Type B pancreatic cell (in vitro differentiated cells): ENCODE measurements at regions not wholly inside any gene's neighbourhood (a gene's known extent, or its start where the extent isn't known, plus 50 kb on each side); places are given as distances from the start of the nearest gene placed in this dataset.

ENCODE experiments used
- DNase-seq: peaks from one replicate; pipeline ENCODE4 v3.0.0; 2021; ENCODE audit warnings: mixed read lengths; ENCODE audit not compliant: unreplicated experiment; ENCODE audit errors: extremely low spot score
- H3K27ac Mint-ChIP-seq: 2 replicates; pipeline ENCODE4 v1.8.0; 2021; ENCODE audit warnings: mild to moderate bottlenecking, mixed read lengths
- H3K27me3 Mint-ChIP-seq: 2 replicates; pipeline ENCODE4 v1.8.0; 2021; ENCODE audit warnings: mixed read lengths
- H3K36me3 Mint-ChIP-seq: 2 replicates; pipeline ENCODE4 v1.8.0; 2021; ENCODE audit warnings: mixed read lengths
- H3K4me1 Mint-ChIP-seq: one replicate; pipeline ENCODE4 v1.8.0; 2021; ENCODE audit warnings: mixed read lengths; ENCODE audit not compliant: unreplicated experiment
- H3K4me3 Mint-ChIP-seq: 2 replicates; pipeline ENCODE4 v1.8.0; 2021; ENCODE audit warnings: mild to moderate bottlenecking, mixed read lengths
- H3K9me3 Mint-ChIP-seq: 2 replicates; pipeline ENCODE4 v1.8.0; 2021; ENCODE audit warnings: mixed read lengths
- TF ChIP-seq, protein P1 (sequence below): fragments of 200-600 bp; sonication (generic); conservative IDR thresholded peaks from 2 replicates; pipeline ENCODE4 v1.5.0; 2021; ENCODE audit warnings: antibody characterized with exemption, mild to moderate bottlenecking

GRCh38 chr16:54657058-54657708, 273.5 kb upstream of the IRX5 start:
- no peak for DNase-seq
- TF ChIP-seq, protein P1, sequence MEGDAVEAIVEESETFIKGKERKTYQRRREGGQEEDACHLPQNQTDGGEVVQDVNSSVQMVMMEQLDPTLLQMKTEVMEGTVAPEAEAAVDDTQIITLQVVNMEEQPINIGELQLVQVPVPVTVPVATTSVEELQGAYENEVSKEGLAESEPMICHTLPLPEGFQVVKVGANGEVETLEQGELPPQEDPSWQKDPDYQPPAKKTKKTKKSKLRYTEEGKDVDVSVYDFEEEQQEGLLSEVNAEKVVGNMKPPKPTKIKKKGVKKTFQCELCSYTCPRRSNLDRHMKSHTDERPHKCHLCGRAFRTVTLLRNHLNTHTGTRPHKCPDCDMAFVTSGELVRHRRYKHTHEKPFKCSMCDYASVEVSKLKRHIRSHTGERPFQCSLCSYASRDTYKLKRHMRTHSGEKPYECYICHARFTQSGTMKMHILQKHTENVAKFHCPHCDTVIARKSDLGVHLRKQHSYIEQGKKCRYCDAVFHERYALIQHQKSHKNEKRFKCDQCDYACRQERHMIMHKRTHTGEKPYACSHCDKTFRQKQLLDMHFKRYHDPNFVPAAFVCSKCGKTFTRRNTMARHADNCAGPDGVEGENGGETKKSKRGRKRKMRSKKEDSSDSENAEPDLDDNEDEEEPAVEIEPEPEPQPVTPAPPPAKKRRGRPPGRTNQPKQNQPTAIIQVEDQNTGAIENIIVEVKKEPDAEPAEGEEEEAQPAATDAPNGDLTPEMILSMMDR: no peak
- Mint-ChIP-seq H3K4me1 (peaks cover 26% of the 10 kb centered on the region), H3K27ac (no peak overlapping the region), H3K9me3 (no peaks in the 10 kb centered on the region), H3K4me3 (no peak overlapping the region), H3K27me3 (peaks cover 25% of the 10 kb centered on the region), H3K36me3 (no peaks in the 10 kb centered on the region)

DNA sequence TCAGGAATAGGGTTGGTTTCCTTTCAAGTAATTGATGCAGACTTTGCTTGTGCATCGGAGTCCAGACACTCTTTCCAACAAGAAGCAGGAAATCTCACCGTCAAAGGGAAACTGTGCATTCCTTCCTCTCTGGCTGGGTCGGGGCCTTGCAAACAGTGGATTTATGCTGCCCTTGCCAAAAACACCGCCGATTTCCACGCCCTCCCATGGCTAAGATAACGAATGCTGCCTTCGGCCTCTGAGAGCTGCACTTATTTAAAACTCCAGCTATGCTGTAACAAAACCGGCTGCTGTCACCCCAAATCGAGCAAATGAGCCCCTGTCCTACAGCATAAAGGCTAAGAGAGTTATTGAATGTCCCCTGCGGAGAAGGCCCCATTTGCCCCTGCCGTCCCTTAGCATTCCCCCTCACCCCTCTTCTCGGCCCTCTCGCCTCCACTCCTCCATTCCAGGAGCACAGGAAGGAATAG, 275.5 kb upstream of the IRX5 start:
- Mint-ChIP-seq H3K27ac (peak overlapping the region; percentile 32), H3K36me3 (no peaks in the 10 kb centered on the region), H3K9me3 (no peaks in the 10 kb centered on the region), H3K4me3 (peak overlapping the region; percentile 46), H3K27me3 (peaks cover 32% of the 10 kb centered on the region), H3K4me1 (peaks cover 35% of the 10 kb centered on the region)
- TF ChIP-seq, protein P1: no peak
- no peak for DNase-seq

GRCh38 chr16:54654429-54654828, 276.2 kb upstream of the IRX5 start:
- peaks cover 1% of the 10 kb centered on the region for H3K9me3 Mint-ChIP-seq
- no peak for DNase-seq
- H3K27me3 Mint-ChIP-seq: peaks cover 36% of the 10 kb centered on the region
- H3K4me1 Mint-ChIP-seq: peaks cover 42% of the 10 kb centered on the region
- peak overlapping the region; percentile 32 for H3K27ac Mint-ChIP-seq
- TF ChIP-seq, protein P1: no peak
- peak overlapping the region; percentile 46 for H3K4me3 Mint-ChIP-seq
- H3K36me3 Mint-ChIP-seq: no peaks in the 10 kb centered on the region

- H3K27ac Mint-ChIP-seq: no peak overlapping the region
- no peaks in the 10 kb centered on the region for H3K36me3 Mint-ChIP-seq
- H3K9me3 Mint-ChIP-seq: peaks cover 4% of the 10 kb centered on the region
- no peak for DNase-seq
- no peak overlapping the region for H3K4me3 Mint-ChIP-seq
- TF ChIP-seq, protein P1: no peak
- H3K4me1 Mint-ChIP-seq: peaks cover 49% of the 10 kb centered on the region
- H3K27me3 Mint-ChIP-seq: peaks cover 39% of the 10 kb centered on the region
Measured at GRCh38 chr16:54652201-54652770, 278.4 kb upstream of the IRX5 start.

GRCh38 chr16:54651440-54652195, 279.0 kb upstream of the IRX5 start:
- Mint-ChIP-seq H3K36me3 (no peaks in the 10 kb centered on the region), H3K4me3 (peak overlapping the region; percentile 4), H3K27ac (no peak overlapping the region), H3K9me3 (peaks cover 4% of the 10 kb centered on the region), H3K4me1 (peaks cover 49% of the 10 kb centered on the region), H3K27me3 (peaks cover 35% of the 10 kb centered on the region)
- TF ChIP-seq, protein P1: no peak
- DNase-seq: no peak
